HG02798 (cell line): ENCODE measurements at regions not wholly inside any gene's neighbourhood (a gene's known extent, or its start where the extent isn't known, plus 50 kb on each side); places are given as distances from the start of the nearest gene placed in this dataset.

ENCODE experiments used
- ATAC-seq: cut with Tn5 transposase; IDR thresholded peaks from one replicate; pipeline ENCODE4 v1.9.1; 2021; ENCODE audit warnings: mild to moderate bottlenecking; ENCODE audit not compliant: unreplicated experiment, poor library complexity

GRCh38 chr10:123398180-123398591 is 244.0 kb downstream of the BUB3 start:
- peak; percentile 79 for ATAC-seq

GRCh38 chr10:123398756-123399155 is 244.6 kb downstream of the BUB3 start:
- ATAC-seq, result no peak

GRCh38 chr10:123399276-123399839 is 245.2 kb downstream of the BUB3 start:
- no peak for ATAC-seq

GRCh38 chr10:123402021-123402420 is 247.8 kb downstream of the BUB3 start:
- ATAC-seq, result no peak

- peak; percentile 78 for ATAC-seq
These were observed 248.5 kb downstream of the BUB3 start for GRCh38 chr10:123402656-123403055.

- no peak for ATAC-seq
These were observed 250.2 kb downstream of the BUB3 start for GRCh38 chr10:123404357-123404756.

GRCh38 chr10:123408660-123409059 is 254.5 kb downstream of the BUB3 start:
- ATAC-seq, result no peak

GRCh38 chr10:123409426-123409825 is 255.2 kb downstream of the BUB3 start:
- no peak for ATAC-seq

- ATAC-seq, result no peak
These were observed 255.7 kb downstream of the BUB3 start for GRCh38 chr10:123409884-123410283.

GRCh38 chr10:123413353-123413752 is 252.8 kb upstream of the GPR26 start:
- no peak for ATAC-seq

- no peak for ATAC-seq
These were observed 250.6 kb upstream of the GPR26 start for GRCh38 chr10:123415523-123415922.

- ATAC-seq, result no peak
These were observed 248.7 kb upstream of the GPR26 start for GRCh38 chr10:123417414-123417813.

GRCh38 chr10:123421461-123421860 is 244.7 kb upstream of the GPR26 start:
- no peak for ATAC-seq

GRCh38 chr10:123422261-123422660 is 243.9 kb upstream of the GPR26 start:
- no peak for ATAC-seq

- no peak for ATAC-seq
These were observed 241.6 kb upstream of the GPR26 start for GRCh38 chr10:123424537-123424936.

- ATAC-seq, result no peak
These were observed 240.5 kb upstream of the GPR26 start for GRCh38 chr10:123425680-123426079.

GRCh38 chr10:123427165-123427786 is 238.9 kb upstream of the GPR26 start:
- ATAC-seq, result no peak

GRCh38 chr10:123428391-123428790 is 237.8 kb upstream of the GPR26 start:
- no peak for ATAC-seq

GRCh38 chr10:123429706-123430221 is 236.4 kb upstream of the GPR26 start:
- no peak for ATAC-seq

- ATAC-seq, result no peak
These were observed 232.6 kb upstream of the GPR26 start for GRCh38 chr10:123433539-123433938.

GRCh38 chr10:123434435-123435039 is 231.6 kb upstream of the GPR26 start:
- ATAC-seq, result no peak

GRCh38 chr10:123442901-123443300 is 223.3 kb upstream of the GPR26 start:
- peak; percentile 97 for ATAC-seq
